Activated CD4-positive, alpha-beta T cell treated with anti-CD3 and anti-CD28 coated beads for 36 hours (primary cell): ENCODE measurements at regions not wholly inside any gene's neighbourhood (a gene's known extent, or its start where the extent isn't known, plus 50 kb on each side); places are given as distances from the start of the nearest gene placed in this dataset.
"Not testable (repeated sequence)": the region's sequence is repeated elsewhere in the genome, so short reads cannot be mapped to it uniquely, and the experiment has no call there.

Source experiments
- ATAC-seq: fragments of 200-7000 bp; cut with Tn5 transposase; one replicate; pipeline ENCODE4 v1.10.0; 2021; ENCODE audit warnings: mild to moderate bottlenecking, moderate library complexity
- CTCF ChIA-PET: fragments of 350-600 bp; sonication (Branson Sonifier 250); formaldehyde crosslinking; loops from one replicate; lab custom pipeline; 2021; ENCODE audit warnings: antibody characterized with exemption; lab: Charles Lee
- POLR2A ChIA-PET: fragments of 350-600 bp; sonication (Branson Sonifier 250); formaldehyde crosslinking; loops from one replicate; lab custom pipeline; 2021; ENCODE audit warnings: antibody characterized with exemption, inconsistent platforms; lab: Charles Lee
- DNase-seq: peaks from one replicate; pipeline ENCODE4 v3.0.0-alpha.2; 2020
- H3K27ac Mint-ChIP-seq: one replicate; pipeline ENCODE4 v1.8.0; 2021; ENCODE audit warnings: mixed read lengths
- H3K27me3 Mint-ChIP-seq: one replicate; pipeline ENCODE4 v1.8.0; 2021; ENCODE audit warnings: mixed read lengths
- H3K36me3 Mint-ChIP-seq: one replicate; pipeline ENCODE4 v1.8.0; 2021; ENCODE audit warnings: low read depth, mixed read lengths
- H3K4me1 Mint-ChIP-seq: one replicate; pipeline ENCODE4 v1.8.0; 2021; ENCODE audit warnings: mixed read lengths
- H3K4me3 Mint-ChIP-seq: one replicate; pipeline ENCODE4 v1.8.0; 2021; ENCODE audit warnings: mild to moderate bottlenecking, moderate library complexity, mixed read lengths
- H3K9me3 Mint-ChIP-seq: one replicate; pipeline ENCODE4 v1.8.0; 2021; ENCODE audit warnings: low read depth, mixed read lengths
- intact Hi-C, 2 experiments: fragments of 100-400 bp; cut with DNase I in 1 of 2; cut with micrococcal nuclease in 1 of 2; formaldehyde crosslinking; loops; one replicate each; pipeline versions ENCODE4 v1.14.2 to v1.15.1; 2022 to 2024; cut with DNase I, micrococcal nuclease

DNA sequence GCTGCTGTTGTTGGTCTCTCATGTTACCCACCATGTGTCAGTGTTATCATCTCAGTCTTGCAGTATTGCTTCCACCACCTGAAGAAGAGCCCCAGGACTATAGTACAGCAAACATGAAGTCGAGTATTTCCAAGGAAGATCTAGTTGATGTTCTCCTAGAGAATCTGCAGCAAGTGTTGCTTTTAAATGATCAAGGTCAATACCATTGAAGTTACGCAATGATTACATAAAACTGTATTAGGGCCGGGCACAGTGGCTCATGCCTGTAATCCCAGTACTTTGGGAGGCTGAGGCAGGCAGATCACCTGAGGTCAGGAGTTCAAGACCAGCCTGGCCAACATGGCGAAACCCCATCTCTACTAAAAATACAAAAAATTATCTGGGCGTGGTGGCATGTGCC, 173.9 kb downstream of the TJP1 start:
- CTCF ChIA-PET, ATAC-seq, H3K27ac Mint-ChIP-seq, H3K9me3 Mint-ChIP-seq, POLR2A ChIA-PET, H3K4me1 Mint-ChIP-seq, H3K4me3 Mint-ChIP-seq, DNase-seq, H3K27me3 Mint-ChIP-seq, H3K36me3 Mint-ChIP-seq, intact Hi-C loops: not testable (repeated sequence)

DNA sequence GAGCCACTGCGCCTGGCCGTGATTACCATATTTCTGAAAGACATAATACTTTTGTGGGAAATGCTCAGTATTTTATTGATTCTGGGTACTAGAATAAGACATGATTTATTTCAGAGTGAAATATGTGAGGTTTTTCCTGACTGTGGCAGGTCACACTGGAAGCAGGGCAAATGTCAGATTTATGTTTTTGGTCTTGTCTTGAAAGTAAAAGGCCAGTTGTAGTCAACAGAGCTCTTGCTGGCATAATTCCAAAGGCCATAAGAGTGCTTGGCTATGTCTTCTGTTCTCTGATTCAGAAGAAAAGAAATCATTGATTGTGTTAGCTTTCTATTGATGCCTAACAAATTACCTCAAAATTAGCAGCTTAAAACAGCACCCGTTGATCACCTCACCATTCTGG, 176.4 kb downstream of the TJP1 start:
- Mint-ChIP-seq H3K4me3 (no peak overlapping the region), H3K36me3 (no peaks in the 10 kb centered on the region), H3K27ac (no peak overlapping the region), H3K27me3 (peaks cover 2% of the 10 kb centered on the region), H3K4me1 (no peaks in the 10 kb centered on the region), H3K9me3 (peaks cover 7% of the 10 kb centered on the region)
- intact Hi-C loops, result no loop called here
- CTCF ChIA-PET, result no interaction called here
- POLR2A ChIA-PET, result no interaction called here
- ATAC-seq, result no peak
- no peak for DNase-seq

DNA sequence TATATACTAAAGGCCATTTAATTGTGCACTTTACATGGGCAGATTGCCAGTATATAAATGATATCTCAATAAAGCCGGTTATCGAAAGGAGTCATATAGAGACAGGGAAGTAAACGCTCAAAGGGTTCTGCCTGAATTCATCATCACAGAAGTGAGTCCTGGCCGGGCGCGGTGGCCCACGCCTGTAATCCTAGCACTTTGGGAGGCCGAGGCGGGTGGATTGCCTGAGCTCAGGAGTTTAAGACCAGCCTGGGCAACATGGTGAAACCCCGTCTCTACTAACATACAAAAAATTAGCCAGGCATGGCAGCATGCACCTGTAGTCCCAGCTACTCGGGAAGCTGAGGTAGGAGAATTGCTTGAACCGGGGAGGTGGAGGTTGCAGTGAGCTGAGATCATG, 177.9 kb downstream of the TJP1 start:
- intact Hi-C loops, DNase-seq, ATAC-seq, H3K27ac Mint-ChIP-seq, POLR2A ChIA-PET, H3K36me3 Mint-ChIP-seq, H3K27me3 Mint-ChIP-seq, CTCF ChIA-PET, H3K4me1 Mint-ChIP-seq, H3K9me3 Mint-ChIP-seq, H3K4me3 Mint-ChIP-seq: not testable (repeated sequence)

DNA sequence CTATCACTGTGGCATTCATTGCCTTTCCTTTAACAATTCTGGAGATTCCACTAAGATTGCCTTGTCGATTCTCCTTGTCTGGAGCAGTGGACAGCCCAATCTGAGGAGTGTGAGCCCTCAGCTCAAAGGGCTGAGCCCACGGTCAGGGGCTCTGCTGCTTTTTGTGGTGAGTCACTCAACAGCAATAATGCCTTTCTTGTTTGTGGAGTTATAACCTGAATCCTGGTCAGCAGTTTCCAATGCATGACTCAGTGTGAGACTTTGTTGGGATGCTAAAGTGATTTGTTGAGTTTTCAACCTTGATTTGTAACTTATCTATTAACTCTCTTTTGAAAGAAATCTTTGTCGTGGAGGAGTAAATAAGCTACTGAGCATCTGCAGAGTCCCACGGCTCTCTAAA, 183.5 kb downstream of the TJP1 start:
- no peak for ATAC-seq
- Mint-ChIP-seq H3K27me3 (peaks cover 9% of the 10 kb centered on the region), H3K27ac (no peak overlapping the region), H3K4me3 (no peak overlapping the region), H3K36me3 (no peaks in the 10 kb centered on the region), H3K9me3 (peaks cover 2% of the 10 kb centered on the region), H3K4me1 (no peaks in the 10 kb centered on the region)
- intact Hi-C loops, result no loop called here
- no peak for DNase-seq
- CTCF ChIA-PET, result no interaction called here
- POLR2A ChIA-PET, result no interaction called here

DNA sequence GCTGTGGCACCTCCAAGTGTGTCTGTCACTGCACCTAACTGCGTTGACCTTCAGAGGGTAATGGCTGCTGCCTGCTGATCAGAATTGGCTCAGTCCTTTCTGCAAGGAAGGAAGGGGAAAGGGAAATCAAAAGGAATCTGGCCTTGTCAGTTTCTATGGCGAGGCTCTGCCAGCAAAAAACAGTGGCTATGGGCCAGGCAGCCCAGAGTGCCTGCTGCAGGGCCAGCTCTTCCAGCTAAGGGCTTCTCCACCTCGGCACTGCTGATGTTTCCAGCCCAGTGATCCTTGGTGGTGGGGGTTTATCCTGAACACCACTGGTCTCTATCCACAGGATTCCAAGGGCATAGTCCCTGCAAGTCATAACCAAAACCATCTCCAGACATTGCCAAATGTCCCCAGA, 184.3 kb downstream of the TJP1 start:
- Mint-ChIP-seq H3K27ac (no peak overlapping the region), H3K36me3 (no peaks in the 10 kb centered on the region)

DNA sequence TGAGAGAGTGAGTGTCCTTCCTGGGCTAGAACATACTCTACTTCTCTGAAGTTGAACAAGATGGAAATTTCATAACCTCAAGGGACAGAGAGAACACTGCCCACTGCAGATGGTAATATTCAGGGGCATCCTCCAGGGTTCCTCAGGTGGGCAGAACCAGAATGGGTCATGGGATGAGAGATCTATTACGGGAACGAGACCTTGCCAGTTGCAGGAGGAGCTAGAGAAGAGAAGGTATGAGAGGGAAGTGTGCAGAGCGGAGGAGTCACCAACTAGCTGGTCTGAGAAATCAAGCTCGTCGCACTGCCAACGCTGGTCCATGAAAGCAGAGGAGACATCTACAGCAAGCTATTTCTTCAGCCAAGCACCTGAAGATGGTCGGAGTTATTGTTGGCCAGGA, 184.7 kb downstream of the TJP1 start:
- Mint-ChIP-seq H3K4me1 (no peaks in the 10 kb centered on the region), H3K36me3 (no peaks in the 10 kb centered on the region), H3K27ac (no peak overlapping the region), H3K4me3 (no peak overlapping the region), H3K9me3 (no peaks in the 10 kb centered on the region), H3K27me3 (peaks cover 9% of the 10 kb centered on the region)
- intact Hi-C loops, result no loop called here
- ChIA-PET POLR2A (no interaction called here), CTCF (no interaction called here)
- DNase-seq, result no peak
- no peak for ATAC-seq

More for the DNA sequence above, 184.3 kb downstream of the TJP1 start:
- H3K27me3 Mint-ChIP-seq, result peaks cover 9% of the 10 kb centered on the region
- DNase-seq, result no peak
- H3K4me3 Mint-ChIP-seq, result no peak overlapping the region
- CTCF ChIA-PET, result no interaction called here
- POLR2A ChIA-PET, result no interaction called here
- no peaks in the 10 kb centered on the region for H3K9me3 Mint-ChIP-seq
- H3K4me1 Mint-ChIP-seq, result no peaks in the 10 kb centered on the region
- no peak for ATAC-seq
- intact Hi-C loops, result no loop called here

DNA sequence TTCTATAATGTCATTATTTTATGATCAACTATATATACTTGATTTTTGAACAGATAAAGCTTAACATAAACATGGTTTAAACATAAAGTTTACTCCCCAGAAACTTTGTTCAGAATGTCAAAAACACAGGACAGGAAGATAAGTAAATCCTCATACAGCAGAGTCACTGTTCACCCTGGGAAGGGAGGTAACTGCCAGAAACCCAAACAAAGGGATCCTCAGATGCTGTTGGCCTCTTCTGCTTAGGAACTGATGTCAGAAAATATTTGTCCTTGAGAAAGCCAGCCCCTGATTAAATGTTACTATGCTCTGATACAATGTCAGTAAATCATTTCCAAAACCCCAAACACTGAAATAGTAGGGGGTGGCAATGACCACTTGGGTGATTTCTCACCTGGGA, 185.3 kb downstream of the TJP1 start:
- no peak overlapping the region for H3K4me3 Mint-ChIP-seq
- CTCF ChIA-PET, result no interaction called here
- H3K36me3 Mint-ChIP-seq, result no peaks in the 10 kb centered on the region
- H3K27ac Mint-ChIP-seq, result no peak overlapping the region
- no peaks in the 10 kb centered on the region for H3K4me1 Mint-ChIP-seq
- no peaks in the 10 kb centered on the region for H3K9me3 Mint-ChIP-seq
- ATAC-seq, result no peak
- no peak for DNase-seq
- POLR2A ChIA-PET, result no interaction called here
- peaks cover 9% of the 10 kb centered on the region for H3K27me3 Mint-ChIP-seq
- intact Hi-C loops, result no loop called here

DNA sequence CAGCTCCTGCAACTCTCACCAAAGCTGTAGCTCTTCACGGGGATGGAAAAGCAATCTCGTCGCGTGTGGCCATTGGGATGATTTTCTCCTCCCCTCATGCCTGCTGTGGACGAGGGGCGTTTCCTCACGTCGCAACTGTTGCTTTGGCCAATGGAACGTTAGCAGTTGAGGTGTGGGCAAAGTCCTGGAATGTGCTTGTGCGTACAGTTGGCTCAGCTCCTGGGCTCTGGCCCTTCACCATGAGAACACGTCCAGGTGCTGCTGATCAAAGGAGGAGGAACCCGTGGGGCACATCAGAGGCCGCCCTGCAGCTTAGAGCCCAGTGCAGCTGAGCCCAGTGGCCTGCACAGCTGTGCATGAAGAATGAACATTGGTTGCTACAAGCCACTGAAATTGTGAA, 186.1 kb downstream of the TJP1 start:
- intact Hi-C loops, result no loop called here
- no peak overlapping the region for H3K27ac Mint-ChIP-seq
- ATAC-seq (no peak), DNase-seq (no peak)
- no peaks in the 10 kb centered on the region for H3K36me3 Mint-ChIP-seq
- CTCF ChIA-PET, result no interaction called here
- H3K4me1 Mint-ChIP-seq, result no peaks in the 10 kb centered on the region
- H3K9me3 Mint-ChIP-seq, result no peaks in the 10 kb centered on the region
- H3K4me3 Mint-ChIP-seq, result no peak overlapping the region
- POLR2A ChIA-PET, result no interaction called here
- peaks cover 10% of the 10 kb centered on the region for H3K27me3 Mint-ChIP-seq

DNA sequence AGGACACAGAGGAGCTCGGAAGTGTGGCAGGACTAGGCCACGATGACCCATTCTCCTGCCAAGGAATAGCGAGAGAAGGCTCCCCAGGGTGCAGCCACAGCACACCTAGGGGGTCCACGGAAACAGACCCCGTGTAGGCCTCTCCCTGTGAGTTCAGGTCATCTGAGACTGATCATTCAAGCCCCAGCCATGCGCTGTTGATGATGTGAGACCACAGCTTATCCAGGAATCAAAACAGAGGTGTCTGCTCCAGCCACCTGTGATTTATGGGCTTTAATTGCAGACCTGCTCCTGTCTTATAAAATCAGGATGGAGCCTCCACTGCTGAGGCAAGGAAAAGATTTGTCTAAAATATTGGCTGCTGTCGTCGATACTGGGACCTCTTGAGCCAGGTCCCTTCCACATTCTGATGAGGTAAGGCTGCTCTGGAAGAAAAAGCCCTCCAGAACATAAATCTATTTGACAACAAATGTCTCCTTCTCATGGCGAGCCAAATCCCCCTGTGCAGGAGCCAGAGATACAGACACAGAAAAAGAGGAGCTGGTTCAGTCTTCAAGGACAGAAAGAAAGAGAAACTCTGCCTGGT, 186.7 kb downstream of the TJP1 start:
- Mint-ChIP-seq H3K4me3 (no peak overlapping the region), H3K9me3 (no peaks in the 10 kb centered on the region), H3K27ac (no peak overlapping the region), H3K27me3 (peaks cover 10% of the 10 kb centered on the region), H3K4me1 (no peaks in the 10 kb centered on the region), H3K36me3 (no peaks in the 10 kb centered on the region)
- DNase-seq (no peak), ATAC-seq (no peak)
- intact Hi-C loops, result no loop called here
- POLR2A ChIA-PET, result no interaction called here
- CTCF ChIA-PET, result no interaction called here

DNA sequence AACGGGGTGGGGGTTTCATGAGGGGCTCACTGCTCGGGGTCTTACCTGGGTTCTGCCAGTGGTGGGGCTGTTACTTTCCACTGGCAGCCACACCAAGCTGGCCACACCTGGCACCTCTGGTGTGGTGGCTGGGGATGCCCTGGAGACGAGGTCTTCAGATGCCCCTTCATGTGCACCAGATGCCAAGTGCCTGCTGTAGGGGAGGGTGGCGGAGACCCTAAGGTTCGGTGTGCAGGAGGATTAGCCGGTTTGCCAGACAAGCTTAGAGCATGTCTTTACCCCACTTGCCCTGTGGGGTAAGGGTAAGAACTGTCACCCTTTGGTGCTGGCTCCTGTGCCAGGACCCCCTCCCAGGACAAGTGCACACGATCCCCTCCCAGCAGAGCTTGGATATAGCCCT, 188.3 kb downstream of the TJP1 start:
- H3K27ac Mint-ChIP-seq, result no peak overlapping the region
- ChIA-PET POLR2A (no interaction called here), CTCF (no interaction called here)
- DNase-seq (no peak), ATAC-seq (no peak)
- H3K4me1 Mint-ChIP-seq, result no peaks in the 10 kb centered on the region
- peaks cover 13% of the 10 kb centered on the region for H3K27me3 Mint-ChIP-seq
- no peaks in the 10 kb centered on the region for H3K9me3 Mint-ChIP-seq
- no peak overlapping the region for H3K4me3 Mint-ChIP-seq
- intact Hi-C loops, result no loop called here
- no peaks in the 10 kb centered on the region for H3K36me3 Mint-ChIP-seq

DNA sequence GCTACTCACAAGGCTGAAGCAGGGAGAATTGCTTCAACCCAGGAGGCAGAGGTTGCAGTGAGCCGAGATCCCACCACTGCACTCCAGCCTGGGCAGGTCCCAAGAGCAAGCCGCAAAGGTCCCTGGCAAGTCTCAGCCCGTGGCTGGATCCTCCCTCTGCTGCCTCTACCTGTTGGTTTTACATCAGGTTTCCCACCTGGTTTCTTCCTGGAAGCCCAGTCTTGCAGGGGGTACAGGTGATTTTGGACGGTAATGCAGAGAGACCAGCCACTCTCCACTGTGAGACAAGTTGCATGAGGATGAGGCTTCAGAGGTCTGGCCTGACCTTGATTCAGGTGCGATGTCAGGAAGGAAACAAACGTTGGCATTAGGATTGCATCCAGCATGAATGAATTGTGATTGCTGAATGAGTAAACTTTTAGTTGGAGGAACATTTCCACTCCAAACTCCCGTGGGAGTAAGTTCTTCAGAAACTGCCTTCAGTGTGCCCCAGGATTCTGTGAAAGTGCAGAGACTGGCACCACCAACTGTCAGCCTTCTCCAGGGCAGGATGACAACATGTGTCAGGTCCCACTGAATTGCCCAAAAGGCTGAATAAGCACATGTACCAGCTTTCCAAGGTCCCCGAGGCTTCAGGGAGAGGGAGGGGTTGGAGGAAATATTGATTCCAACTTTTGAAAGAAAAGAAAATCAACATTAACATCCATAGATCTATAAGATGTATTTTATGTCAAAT, 189.4 kb downstream of the TJP1 start:
- H3K27me3 Mint-ChIP-seq, result peaks cover 12% of the 10 kb centered on the region
- DNase-seq, result no peak
- no peaks in the 10 kb centered on the region for H3K4me1 Mint-ChIP-seq
- intact Hi-C loops, result no loop called here
- no peaks in the 10 kb centered on the region for H3K9me3 Mint-ChIP-seq
- H3K27ac Mint-ChIP-seq, result no peak overlapping the region
- no peaks in the 10 kb centered on the region for H3K36me3 Mint-ChIP-seq
- H3K4me3 Mint-ChIP-seq, result no peak overlapping the region
- ChIA-PET POLR2A (no interaction called here), CTCF (no interaction called here)
- no peak for ATAC-seq

DNA sequence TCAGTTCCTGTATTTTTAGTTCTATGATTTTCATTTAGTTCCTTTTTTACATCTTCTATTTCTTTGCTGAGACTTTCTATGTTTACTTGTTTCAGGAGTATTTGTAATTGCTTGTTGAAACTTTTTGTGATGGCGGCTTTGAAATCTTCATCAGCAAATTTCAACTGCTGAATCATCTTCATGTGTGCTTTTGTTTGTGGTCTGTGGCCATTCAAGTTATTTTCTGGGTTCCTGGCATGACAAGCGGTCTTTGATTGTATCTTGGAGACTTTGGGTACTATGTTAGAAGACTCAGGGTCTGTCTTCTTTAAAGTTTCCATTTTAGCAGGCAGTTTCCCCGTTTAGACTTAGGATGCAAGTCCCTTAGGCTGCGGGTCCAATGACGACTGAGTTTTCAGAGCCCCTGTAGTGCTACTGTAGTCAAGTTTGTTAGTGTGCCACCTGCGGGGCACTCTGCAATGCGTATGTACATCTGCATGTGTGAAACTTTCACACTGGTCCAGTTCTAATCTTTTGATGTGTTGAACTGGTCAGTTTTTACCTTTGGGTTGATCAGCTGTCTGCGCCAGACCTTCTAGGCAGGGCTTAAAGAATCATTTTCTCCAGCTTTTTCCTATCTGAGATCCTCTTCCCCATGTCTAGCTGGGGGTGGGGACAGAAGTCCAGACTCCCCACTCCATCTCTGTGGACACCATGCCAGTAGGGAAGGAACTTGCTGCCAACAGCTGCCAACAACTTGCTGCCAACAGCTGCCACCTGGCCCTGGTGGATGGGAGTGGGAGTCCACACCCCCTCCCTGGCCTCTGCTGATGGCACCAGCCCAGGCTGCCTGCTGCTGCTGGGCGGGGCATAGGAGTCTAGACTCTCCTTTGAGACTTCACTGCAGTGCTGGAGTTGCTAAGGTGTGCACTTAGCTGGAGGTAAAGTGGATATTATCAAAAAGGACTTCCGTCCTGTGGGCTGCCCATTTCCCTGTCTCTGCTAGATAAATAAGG, 190.9 kb downstream of the TJP1 start:
- Mint-ChIP-seq H3K9me3 (peaks cover under 1% of the 10 kb centered on the region), H3K4me3 (no peak overlapping the region), H3K27me3 (peaks cover 7% of the 10 kb centered on the region), H3K4me1 (no peaks in the 10 kb centered on the region), H3K27ac (no peak overlapping the region), H3K36me3 (no peaks in the 10 kb centered on the region)
- intact Hi-C loops, result no loop called here
- DNase-seq, result no peak
- ChIA-PET CTCF (no interaction called here), POLR2A (no interaction called here)
- ATAC-seq, result no peak
